Amniotic epithelial cell (primary cell): ENCODE measurements at regions not wholly inside any gene's neighbourhood (a gene's known extent, or its start where the extent isn't known, plus 50 kb on each side); places are given as distances from the start of the nearest gene placed in this dataset.
A peak's percentile ranks its signal among the peaks of the same experiment; 100 is the strongest.
"Not testable (repeated sequence)": the region's sequence is repeated elsewhere in the genome, so short reads cannot be mapped to it uniquely, and the experiment has no call there.

Source experiments
- DNase-seq: peaks from one replicate; pipeline ENCODE4 v3.0.0-alpha.2; 2010; ENCODE audit warnings: low read depth

- DNase-seq: not testable (repeated sequence)
These were observed 101.0 kb upstream of the KCNG1 start for GRCh38 chr20:51123887-51124286.

DNA sequence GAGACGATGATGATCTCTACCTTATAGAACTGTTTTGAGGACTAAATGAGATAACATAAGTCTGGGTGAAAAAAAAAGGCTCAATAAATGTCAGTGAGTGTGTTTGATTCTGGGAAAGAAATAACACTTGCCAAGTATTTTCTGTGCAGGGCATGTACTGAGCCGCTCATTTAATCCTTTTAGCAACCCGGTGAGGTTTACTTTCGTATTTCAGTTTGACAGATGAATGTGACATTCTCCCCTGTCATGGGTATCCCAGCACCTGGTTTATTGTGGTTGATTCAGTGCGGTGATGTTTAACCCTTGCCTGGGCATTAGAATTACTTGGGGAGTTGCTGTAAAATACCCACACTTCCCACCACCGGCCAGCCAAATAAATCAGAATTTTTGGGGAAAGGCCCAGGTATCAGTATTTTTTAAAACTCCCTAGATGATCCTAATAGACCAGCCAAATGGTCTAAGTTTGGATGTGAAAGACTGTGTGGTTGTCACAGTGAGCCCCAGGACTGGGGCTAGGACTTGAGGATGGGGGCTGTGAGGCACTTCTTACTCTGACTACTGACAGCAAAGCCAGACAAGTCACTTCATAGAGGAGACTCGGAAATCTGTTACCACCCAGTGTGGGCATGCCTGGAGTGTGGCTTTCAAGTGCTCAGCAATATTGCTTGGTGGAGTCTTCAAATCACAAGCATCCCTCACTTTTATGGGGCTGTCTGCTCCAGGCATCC lies 100.2 kb upstream of the KCNG1 start:
- no peak for DNase-seq

- peak; percentile 6 for DNase-seq
These were observed 99.0 kb upstream of the KCNG1 start for GRCh38 chr20:51121901-51122412.

- no peak for DNase-seq
These were observed 98.4 kb upstream of the KCNG1 start for GRCh38 chr20:51121272-51121671.

- DNase-seq: no peak
These were observed 98.0 kb upstream of the KCNG1 start for GRCh38 chr20:51120868-51121267.

DNA sequence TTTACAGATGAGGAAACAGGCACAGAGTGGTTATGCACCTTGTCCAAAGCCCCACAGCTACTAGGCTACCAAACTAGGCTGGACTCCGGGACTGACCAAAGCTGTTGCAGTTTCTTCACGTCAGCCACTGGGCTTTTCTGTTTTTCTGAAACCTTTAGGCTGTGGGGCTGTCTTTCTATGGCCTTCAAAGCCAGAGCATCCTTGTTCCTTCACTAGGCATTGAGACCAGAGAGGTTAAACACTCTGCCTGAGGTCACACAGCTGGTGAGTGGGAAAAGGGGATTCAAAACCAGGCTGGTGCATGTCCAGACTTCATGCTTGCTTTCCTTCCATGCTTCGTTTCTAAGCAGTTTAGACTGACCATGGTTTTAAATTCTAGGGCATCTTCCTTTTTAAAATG lies 97.5 kb upstream of the KCNG1 start:
- no peak for DNase-seq

GRCh38 chr20:51119914-51120313 lies 97.0 kb upstream of the KCNG1 start:
- peak; percentile 28 for DNase-seq

- no peak for DNase-seq
These were observed 96.1 kb upstream of the KCNG1 start for GRCh38 chr20:51118985-51119527.

DNA sequence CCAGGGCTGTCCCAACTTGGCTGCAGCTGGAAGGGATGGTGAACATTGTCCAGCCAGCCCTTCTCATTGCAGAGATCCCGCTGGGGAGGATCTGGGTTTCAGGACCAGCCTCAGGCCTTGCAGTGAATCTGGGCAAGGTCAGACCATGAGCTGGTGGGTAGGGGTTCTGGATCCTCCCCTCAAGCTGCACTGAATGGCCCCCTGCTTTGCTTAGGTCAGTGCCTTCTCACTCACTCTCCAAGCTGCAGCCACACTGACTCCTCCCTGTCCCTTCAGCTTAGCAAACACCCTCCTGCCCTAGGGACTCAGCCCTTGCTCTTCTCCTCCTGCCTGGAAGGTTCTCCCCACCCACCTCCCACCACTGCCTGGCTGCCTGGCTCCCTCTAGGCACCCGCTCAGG lies 95.3 kb upstream of the KCNG1 start:
- no peak for DNase-seq

GRCh38 chr20:51116765-51117686 lies 94.1 kb upstream of the KCNG1 start:
- peak; percentile 52 for DNase-seq

DNA sequence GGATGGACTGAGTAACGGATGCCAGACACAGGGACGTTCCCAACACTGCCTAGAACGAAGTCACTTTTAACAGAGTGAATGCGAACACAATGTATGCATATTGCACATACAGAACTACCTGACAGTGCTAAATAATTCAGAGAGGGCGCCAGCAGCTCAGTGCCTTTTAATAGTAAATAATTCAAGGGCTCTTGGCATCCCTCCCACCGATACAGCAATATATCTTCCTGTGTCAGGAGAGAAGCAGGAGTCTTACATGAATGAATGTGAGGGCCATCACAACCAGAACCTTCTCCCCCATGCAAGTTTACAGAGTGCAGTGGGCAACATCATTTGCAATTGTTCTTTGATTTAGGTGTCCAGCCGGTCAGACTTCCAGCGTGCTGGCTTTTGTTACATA lies 88.4 kb upstream of the KCNG1 start:
- no peak for DNase-seq

- no peak for DNase-seq
These were observed 85.9 kb upstream of the KCNG1 start for GRCh38 chr20:51108638-51109363.

- peak; percentile 51 for DNase-seq
These were observed 83.1 kb upstream of the KCNG1 start for GRCh38 chr20:51106011-51106410.

DNA sequence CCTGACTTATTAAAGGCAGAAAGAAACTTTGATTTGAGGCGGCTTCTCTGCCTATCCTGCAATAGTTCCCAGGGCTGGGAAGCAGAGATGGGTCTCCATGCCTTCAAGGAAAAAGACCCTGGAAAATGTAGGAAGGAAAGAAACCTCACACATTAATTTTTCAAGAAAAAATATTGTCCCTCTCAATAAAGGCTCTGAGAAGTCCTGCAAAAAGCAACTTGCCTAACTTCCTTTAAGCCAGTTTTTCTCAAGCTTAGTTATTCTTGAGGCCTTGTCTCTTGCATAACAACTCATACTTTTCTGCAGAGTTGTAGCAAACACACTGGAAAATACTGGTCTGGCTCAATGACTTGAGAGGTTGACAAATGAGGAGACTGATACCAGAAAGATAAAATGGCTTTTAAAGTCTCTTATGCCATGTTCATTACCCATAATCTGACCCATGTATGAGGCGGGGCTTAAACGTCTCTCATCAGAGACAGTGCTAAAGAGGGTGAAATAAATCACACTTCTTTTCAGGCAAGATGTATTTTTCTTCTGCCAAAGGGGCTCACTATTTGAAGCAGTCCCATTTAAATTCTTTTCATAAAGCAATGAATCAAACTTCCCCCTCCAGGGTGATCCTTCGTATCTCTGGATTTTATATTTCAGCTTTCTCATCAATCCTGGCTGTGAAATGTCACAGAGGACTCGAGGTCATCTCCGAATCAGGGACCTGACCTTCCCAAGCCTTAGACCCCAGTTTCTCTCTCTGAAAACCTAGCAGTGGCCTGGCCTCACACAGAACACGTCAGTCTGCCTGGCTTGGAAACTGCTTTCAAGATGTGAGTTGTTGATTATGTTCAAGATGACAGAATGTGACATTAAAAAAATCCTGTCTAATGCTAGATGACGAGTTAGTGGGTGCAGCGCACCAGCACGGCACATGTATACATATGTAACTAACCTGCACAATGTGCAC lies 82.3 kb upstream of the KCNG1 start:
- DNase-seq: peak; percentile 86

GRCh38 chr20:51100617-51101016 lies 77.7 kb upstream of the KCNG1 start:
- no peak for DNase-seq

DNA sequence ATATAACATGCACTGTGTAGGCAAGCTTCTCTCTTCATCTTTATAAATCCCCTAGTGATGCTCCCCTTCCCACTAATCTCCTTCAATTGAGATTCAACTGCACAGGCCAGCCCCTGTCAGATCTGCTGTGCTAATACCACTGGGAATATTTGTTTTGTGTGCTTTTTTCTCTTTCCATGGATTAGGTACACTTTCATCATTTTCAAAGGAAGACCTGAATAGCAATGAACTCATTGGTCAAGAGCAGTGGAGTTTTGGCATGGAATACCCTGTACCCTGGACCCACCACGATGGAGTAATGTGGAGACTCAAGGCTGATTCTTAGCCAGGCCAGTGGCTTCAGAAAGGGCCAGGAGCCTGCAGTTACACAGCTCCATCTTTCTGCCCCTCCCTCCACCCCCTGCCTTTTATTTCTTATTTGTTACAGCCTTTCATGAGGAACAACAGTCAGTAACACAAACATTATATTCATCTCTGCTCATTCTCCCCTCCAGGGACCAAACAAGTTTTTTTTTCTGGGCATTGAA lies 75.4 kb upstream of the KCNG1 start:
- DNase-seq: no peak

- DNase-seq: no peak
These were observed 74.6 kb upstream of the KCNG1 start for GRCh38 chr20:51097351-51098120.

GRCh38 chr20:51096582-51097267 lies 73.8 kb upstream of the KCNG1 start:
- DNase-seq: no peak
